H1 (cell line): ENCODE measurements at regions not wholly inside any gene's neighbourhood (a gene's known extent, or its start where the extent isn't known, plus 50 kb on each side); places are given as distances from the start of the nearest gene placed in this dataset.

ENCODE experiments used
- CTCF ChIP-seq, 3 experiments: IDR thresholded peaks; 1 replicate in 2 of 3; 2 replicates in 1 of 3; pipeline versions ENCODE4 v1.5.1 to v1.6.1; 2011; ENCODE audit warnings: low read length in 3 of 3, mild to moderate bottlenecking in 3 of 3, inconsistent platforms in 2 of 3, low read depth in 1 of 3, moderate library complexity in 1 of 3; ENCODE audit not compliant: insufficient read depth in 1 of 3; ENCODE audit errors: control extremely low read depth in 1 of 3
- EP300 ChIP-seq, 2 experiments: IDR thresholded peaks; 1 replicate in 1 of 2; 2 replicates in 1 of 2; pipeline ENCODE4 v1.6.1; 2011 to 2012; ENCODE audit warnings: low read depth in 2 of 2, low read length in 2 of 2, mild to moderate bottlenecking in 2 of 2, borderline replicate concordance in 1 of 2, inconsistent platforms in 1 of 2, moderate library complexity in 1 of 2
- EZH2 ChIP-seq: fragments of 200-600 bp; sonication (generic); IDR thresholded peaks from 2 replicates; pipeline ENCODE4 v1.7.1; 2012; ENCODE audit warnings: low read depth, mild to moderate bottlenecking, moderate library complexity, low read length, inconsistent platforms; ENCODE audit not compliant: severe bottlenecking
- FOSL1 ChIP-seq: IDR thresholded peaks from 2 replicates; pipeline ENCODE4 v1.6.1; 2011; ENCODE audit warnings: mild to moderate bottlenecking, low read depth, low read length, moderate library complexity; ENCODE audit not compliant: insufficient read depth
- MAFK ChIP-seq: IDR thresholded peaks from 2 replicates; pipeline ENCODE4 v1.6.1; 2012; ENCODE audit warnings: low read depth, mild to moderate bottlenecking, improper control_type of control experiment, low read length
- MAX ChIP-seq: IDR thresholded peaks from 2 replicates; pipeline ENCODE4 v1.6.1; 2012; ENCODE audit warnings: inconsistent platforms
- POLR2A ChIP-seq, 2 experiments: IDR thresholded peaks; 1 replicate in 1 of 2; 2 replicates in 1 of 2; pipeline ENCODE4 v1.6.1; 2011; ENCODE audit warnings: low read depth in 2 of 2, low read length in 2 of 2, mild to moderate bottlenecking in 2 of 2; ENCODE audit errors: control extremely low read depth in 1 of 2
- POLR2AphosphoS5 ChIP-seq: IDR thresholded peaks from 2 replicates; pipeline ENCODE4 v1.6.1; 2011; ENCODE audit warnings: low read depth, low read length
- TCF12 ChIP-seq: IDR thresholded peaks from 2 replicates; pipeline ENCODE4 v1.6.1; 2011; ENCODE audit warnings: low read depth, mild to moderate bottlenecking, low read length
- USF2 ChIP-seq: IDR thresholded peaks from 2 replicates; pipeline ENCODE4 v1.6.1; 2011; ENCODE audit warnings: low read length, improper control_type of control experiment

GRCh38 chr11:44361813-44362212, 51.9 kb upstream of the ALX4 start:
- TF ChIP-seq USF2 (no peak), POLR2AphosphoS5 (no peak), EP300 (IDR thresholded peaks at IDR 0.05; ENCODE audit: borderline replicate concordance in 1 of 2, low read depth in 2 of 2, low read length in 2 of 2) (no peak), CTCF (IDR thresholded peaks at IDR 0.05; ENCODE audit: control extremely low read depth in 1 of 3, insufficient read depth in 1 of 3, low read depth in 1 of 3, low read length in 3 of 3) (no peak), MAX (no peak), MAFK (no peak), EZH2 (no peak), POLR2A (IDR thresholded peaks at IDR 0.05; ENCODE audit: control extremely low read depth in 1 of 2, low read depth in 2 of 2, low read length in 2 of 2) (no peak), TCF12 (no peak), FOSL1 (no peak)
